ENCODE measurements at regions not wholly inside any gene's neighbourhood (a gene's known extent, or its start where the extent isn't known, plus 50 kb on each side); places are given as distances from the start of the nearest gene placed in this dataset.

DNA sequence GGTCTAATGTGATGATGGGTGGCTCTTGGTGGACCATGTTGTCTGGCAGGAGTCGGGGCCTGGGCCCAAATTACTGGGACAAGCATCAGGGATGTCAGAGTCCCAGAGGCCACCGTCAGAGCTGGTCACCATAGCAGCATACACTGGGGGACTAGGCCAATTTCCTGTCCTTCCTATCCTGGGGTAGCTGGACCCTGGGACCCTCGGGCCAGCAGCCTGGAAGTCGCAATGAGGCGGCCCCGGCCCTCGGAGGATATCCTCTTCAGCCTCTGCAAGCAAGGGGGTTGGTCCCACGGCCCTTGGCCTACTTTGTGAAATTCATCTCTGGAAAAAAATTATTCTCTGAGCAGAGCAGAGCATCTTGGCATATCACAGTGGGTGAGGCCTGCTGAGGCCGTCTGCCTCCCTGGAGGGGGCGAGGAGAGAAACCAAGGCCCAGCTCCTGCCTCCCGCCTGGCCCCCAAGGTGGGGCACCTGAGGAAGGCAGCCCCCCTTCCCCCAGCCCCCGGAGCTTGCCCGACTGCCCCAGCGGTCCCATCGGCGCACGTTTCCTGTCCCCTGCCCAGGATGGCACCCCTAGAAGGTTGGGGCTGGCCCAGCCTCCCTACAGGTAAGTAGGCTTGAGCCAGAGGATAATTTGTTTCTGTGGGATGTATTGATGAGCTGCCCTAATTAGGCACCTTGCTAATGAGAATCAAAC is 135.0 kb upstream of the MYL2 start:
- Mint-ChIP-seq H3K4me3 (no peak overlapping the region), H3K36me3 (peaks cover 17% of the 10 kb centered on the region), H3K9me3 (peaks cover 19% of the 10 kb centered on the region), H3K27me3 (no peaks in the 10 kb centered on the region), H3K27ac (peak overlapping the region; percentile 99), H3K4me1 (peaks cover 20% of the 10 kb centered on the region)
- DNase-seq (no peak), ATAC-seq (ENCODE audit: low read depth) (no peak)
- POLR2A ChIA-PET = no interaction called here

DNA sequence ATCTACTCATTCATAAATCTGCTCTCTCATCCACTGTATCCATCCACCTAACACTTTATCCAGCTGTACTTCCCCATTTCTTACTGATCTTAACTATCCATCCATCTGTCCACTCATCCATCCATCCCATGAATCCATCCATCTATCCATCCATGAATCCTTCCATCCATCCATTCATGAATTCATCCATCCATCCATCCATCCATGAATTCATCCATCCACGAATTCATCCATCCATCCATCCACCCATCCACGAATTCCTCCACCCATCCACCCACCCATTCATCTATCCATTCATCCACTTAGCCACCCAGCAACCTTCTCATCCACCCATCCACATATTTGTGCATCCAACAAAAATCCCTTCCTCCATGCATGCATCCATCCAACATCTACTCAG is 128.6 kb upstream of the MYL2 start:
- Mint-ChIP-seq H3K9me3 (no peaks in the 10 kb centered on the region), H3K36me3 (no peaks in the 10 kb centered on the region), H3K4me1 (no peaks in the 10 kb centered on the region), H3K27ac (no peak overlapping the region), H3K27me3 (no peaks in the 10 kb centered on the region), H3K4me3 (no peak overlapping the region)
- ATAC-seq (ENCODE audit: low read depth) (no peak), DNase-seq (no peak)
- POLR2A ChIA-PET = no interaction called here

DNA sequence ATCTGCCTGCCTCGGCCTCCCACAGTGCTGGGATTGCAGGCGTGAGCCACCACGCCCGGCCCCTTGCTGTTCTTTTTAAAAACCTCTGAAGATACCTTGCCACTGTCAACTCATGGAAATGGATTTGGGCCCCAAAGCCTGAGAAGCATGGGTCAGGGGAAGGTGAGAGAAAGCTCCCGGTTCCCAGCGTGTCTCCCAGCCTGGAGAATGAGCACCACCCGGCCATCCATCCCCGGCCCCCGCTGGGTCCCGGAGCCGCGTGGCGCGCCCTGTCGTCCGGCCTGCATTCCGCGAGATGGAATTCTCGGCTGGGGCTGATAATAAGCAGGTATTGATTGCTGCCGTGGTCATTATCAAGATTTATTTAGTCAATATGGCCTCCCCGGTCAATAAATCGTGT is 126.5 kb upstream of the MYL2 start:
- Mint-ChIP-seq H3K27ac (no peak overlapping the region), H3K36me3 (no peaks in the 10 kb centered on the region), H3K27me3 (peaks cover 4% of the 10 kb centered on the region), H3K4me3 (no peak overlapping the region), H3K9me3 (no peaks in the 10 kb centered on the region), H3K4me1 (no peaks in the 10 kb centered on the region)
- POLR2A ChIA-PET = no interaction called here
- DNase-seq (no peak), ATAC-seq (ENCODE audit: low read depth) (no peak)

DNA sequence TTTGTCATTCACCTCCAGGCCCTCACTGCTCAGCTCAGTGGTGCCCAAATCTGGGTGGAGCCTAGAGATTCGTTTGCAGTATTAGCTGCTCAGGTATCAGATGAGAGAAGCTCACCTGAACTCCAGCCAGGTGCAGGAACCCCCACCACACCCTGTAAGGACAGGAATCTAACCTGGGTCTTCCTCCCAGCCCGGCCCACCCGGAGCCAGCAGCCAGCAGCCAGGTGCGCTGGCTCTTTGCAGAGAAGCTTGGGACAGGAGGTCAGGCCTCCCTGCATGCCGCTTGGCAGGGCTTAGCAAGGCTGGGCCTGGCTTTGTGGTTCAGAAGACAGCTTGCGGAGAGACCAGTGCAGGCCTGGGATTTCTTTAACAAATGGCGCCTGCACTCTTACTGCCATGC is 125.6 kb upstream of the MYL2 start:
- no peak for ATAC-seq (ENCODE audit: low read depth)
- Mint-ChIP-seq H3K36me3 (no peaks in the 10 kb centered on the region), H3K4me3 (no peak overlapping the region), H3K9me3 (no peaks in the 10 kb centered on the region), H3K27ac (no peak overlapping the region), H3K27me3 (peaks cover 4% of the 10 kb centered on the region), H3K4me1 (no peaks in the 10 kb centered on the region)
- POLR2A ChIA-PET = no interaction called here
- no peak for DNase-seq

DNA sequence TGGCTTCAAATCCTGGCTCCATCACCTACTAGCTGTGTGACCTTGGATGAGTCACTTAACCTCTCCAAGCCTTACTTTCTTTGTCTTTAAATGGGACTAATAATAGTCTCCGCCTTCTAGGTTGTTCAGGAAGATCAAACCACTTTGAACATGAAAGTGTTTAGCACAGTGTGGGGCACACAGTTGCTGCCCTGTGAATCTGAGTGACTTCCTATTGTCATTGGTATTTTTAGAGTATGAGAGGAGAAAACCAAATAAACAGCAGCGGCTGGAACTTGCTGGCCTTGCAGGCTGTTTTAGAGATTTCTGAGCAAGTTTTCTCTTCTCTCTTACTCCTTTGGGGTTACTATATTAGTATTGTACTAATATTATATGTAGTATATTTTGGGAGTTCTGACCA is 120.7 kb upstream of the MYL2 start:
- Mint-ChIP-seq H3K36me3 (no peaks in the 10 kb centered on the region), H3K9me3 (no peaks in the 10 kb centered on the region), H3K4me3 (no peak overlapping the region), H3K27me3 (peaks cover 38% of the 10 kb centered on the region), H3K27ac (no peak overlapping the region), H3K4me1 (peaks cover 3% of the 10 kb centered on the region)
- POLR2A ChIA-PET = no interaction called here
- no peak for DNase-seq
- ATAC-seq (ENCODE audit: low read depth) = no peak

DNA sequence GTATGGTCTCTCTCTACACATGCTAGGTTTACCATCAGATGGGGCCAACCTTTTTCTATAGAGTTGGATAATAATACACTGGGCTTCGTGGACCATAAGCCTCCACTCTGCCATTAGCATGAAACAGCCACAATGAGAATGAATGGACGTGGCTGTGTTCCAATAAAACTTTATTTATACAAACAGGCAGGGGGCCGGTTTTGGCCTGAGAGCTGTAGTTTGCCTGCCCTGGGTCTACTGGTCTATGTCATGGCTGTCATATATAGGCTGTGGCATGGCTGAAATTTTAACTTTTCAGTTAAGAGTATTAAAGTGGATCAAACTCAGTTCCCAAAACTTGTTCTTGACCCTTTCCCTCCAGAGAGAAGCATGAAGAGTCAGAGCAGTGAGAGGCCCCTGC is 120.3 kb upstream of the MYL2 start:
- DNase-seq = no peak
- Mint-ChIP-seq H3K27ac (no peak overlapping the region), H3K4me1 (peaks cover 5% of the 10 kb centered on the region), H3K9me3 (no peaks in the 10 kb centered on the region), H3K36me3 (no peaks in the 10 kb centered on the region), H3K27me3 (peaks cover 42% of the 10 kb centered on the region), H3K4me3 (no peak overlapping the region)
- no peak for ATAC-seq (ENCODE audit: low read depth)
- POLR2A ChIA-PET = no interaction called here

DNA sequence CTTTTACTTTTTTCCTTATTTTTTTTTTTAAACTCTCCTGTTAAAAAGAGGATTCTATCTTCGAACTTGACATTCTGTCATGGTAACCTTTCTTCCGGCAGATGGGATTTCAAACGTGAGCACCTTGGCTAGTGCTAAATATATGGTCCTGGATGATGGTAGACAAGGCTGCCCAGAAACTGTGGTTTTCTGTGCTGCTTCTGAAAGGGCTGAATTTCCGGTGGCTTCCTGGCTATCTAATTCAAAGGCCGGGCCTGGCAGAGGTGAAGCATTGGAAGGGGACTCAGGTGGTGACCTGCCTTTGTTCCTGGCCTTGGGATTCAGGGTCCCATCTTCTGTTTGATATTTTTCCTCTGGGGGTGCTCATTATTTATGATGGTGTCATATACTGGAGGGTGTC is 118.6 kb upstream of the MYL2 start:
- Mint-ChIP-seq H3K9me3 (no peaks in the 10 kb centered on the region), H3K36me3 (no peaks in the 10 kb centered on the region), H3K4me1 (peaks cover 11% of the 10 kb centered on the region), H3K27me3 (peaks cover 51% of the 10 kb centered on the region), H3K4me3 (no peak overlapping the region), H3K27ac (no peak overlapping the region)
- POLR2A ChIA-PET = no interaction called here
- DNase-seq = no peak
- ATAC-seq (ENCODE audit: low read depth) = no peak

DNA sequence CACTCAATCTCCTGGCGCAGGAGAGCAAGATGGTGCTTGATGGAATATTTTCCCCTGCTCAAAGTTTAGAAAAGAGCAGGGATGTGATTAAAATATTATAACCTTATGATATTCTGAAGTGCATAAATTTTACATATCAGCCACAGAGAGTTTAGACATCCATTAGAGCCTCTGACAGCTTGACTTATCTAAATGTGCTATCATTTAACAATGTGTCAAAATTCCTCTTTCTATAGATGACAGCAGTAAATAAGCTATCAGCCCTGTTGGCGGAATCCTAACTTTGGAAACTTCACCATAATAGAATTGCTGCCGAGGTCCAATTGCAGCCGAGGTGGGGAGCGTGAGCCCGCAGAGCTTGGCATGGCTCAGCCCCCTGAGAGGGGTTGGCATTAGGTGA is 117.7 kb upstream of the MYL2 start:
- DNase-seq (no peak), ATAC-seq (ENCODE audit: low read depth) (no peak)
- Mint-ChIP-seq H3K27ac (no peak overlapping the region), H3K27me3 (peaks cover 51% of the 10 kb centered on the region), H3K9me3 (no peaks in the 10 kb centered on the region), H3K4me1 (peaks cover 11% of the 10 kb centered on the region), H3K36me3 (no peaks in the 10 kb centered on the region), H3K4me3 (no peak overlapping the region)
- POLR2A ChIA-PET = no interaction called here

DNA sequence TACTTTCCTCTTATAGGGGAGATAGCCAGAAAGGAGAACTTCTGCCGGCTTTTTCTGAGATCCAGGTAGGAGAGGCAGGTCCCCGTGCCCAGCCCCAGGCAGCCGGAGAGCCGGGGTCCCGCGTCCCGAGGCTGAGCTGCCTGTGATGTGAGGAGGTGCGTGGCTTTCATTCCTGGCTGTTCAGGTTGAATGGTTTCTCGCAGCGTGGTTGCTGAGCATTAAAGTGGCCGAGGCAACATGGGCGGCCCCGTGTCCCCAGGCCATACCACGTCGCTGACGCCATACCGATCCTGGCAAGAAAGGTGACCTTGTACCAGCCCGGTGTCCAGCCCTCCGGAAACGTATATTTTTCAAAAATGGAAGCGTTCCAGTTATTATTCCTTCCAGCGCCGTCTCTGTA is 116.7 kb upstream of the MYL2 start:
- H3K36me3 Mint-ChIP-seq = no peaks in the 10 kb centered on the region
- H3K27me3 Mint-ChIP-seq = peaks cover 60% of the 10 kb centered on the region
- POLR2A ChIA-PET = no interaction called here
- no peak for DNase-seq
- peaks cover 12% of the 10 kb centered on the region for H3K4me1 Mint-ChIP-seq
- H3K9me3 Mint-ChIP-seq = no peaks in the 10 kb centered on the region
- H3K27ac Mint-ChIP-seq = no peak overlapping the region
- peak overlapping the region; percentile 42 for H3K4me3 Mint-ChIP-seq
- no peak for ATAC-seq (ENCODE audit: low read depth)

DNA sequence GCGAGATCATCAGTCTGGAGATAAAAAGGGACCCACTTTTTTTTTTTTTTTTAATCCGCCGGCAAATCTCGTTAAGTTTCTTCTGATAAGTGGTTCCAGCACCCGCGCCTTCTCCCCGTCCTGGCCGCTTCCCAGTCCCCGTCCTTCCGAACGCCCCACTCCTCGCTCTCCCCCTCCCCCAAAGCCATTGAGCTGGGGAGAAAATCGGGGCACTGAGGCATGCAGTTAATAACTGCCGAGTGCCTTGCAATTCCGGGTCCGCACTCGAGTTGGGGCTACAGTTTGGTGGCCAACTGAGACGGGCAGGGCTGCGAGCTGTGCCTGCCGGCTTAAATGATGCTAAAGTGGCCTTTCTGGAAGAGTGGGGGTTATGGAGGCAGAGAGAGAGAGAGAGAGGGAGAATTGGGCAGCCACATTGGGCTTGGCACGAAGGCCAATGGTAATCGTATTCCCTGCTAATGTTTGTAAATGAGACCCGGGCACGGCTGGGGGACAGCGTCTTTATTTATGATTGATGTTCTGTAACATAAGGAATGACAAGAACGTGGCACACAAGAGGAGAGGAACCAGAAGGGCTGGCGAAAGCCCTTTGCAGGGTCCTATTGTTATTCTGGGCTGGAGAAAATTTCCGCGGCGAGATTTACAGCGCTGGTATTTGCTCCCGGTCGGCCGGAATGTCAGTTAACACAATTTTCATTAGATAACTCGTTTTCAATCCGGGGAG is 115.4 kb upstream of the MYL2 start:
- POLR2A ChIA-PET = no interaction called here
- H3K9me3 Mint-ChIP-seq = no peaks in the 10 kb centered on the region
- peaks cover 12% of the 10 kb centered on the region for H3K4me1 Mint-ChIP-seq
- H3K27me3 Mint-ChIP-seq = peaks cover 73% of the 10 kb centered on the region
- no peaks in the 10 kb centered on the region for H3K36me3 Mint-ChIP-seq
- peak overlapping the region; percentile 63 for H3K4me3 Mint-ChIP-seq
- ATAC-seq (ENCODE audit: low read depth) = no peak
- DNase-seq = no peak
- H3K27ac Mint-ChIP-seq = no peak overlapping the region

DNA sequence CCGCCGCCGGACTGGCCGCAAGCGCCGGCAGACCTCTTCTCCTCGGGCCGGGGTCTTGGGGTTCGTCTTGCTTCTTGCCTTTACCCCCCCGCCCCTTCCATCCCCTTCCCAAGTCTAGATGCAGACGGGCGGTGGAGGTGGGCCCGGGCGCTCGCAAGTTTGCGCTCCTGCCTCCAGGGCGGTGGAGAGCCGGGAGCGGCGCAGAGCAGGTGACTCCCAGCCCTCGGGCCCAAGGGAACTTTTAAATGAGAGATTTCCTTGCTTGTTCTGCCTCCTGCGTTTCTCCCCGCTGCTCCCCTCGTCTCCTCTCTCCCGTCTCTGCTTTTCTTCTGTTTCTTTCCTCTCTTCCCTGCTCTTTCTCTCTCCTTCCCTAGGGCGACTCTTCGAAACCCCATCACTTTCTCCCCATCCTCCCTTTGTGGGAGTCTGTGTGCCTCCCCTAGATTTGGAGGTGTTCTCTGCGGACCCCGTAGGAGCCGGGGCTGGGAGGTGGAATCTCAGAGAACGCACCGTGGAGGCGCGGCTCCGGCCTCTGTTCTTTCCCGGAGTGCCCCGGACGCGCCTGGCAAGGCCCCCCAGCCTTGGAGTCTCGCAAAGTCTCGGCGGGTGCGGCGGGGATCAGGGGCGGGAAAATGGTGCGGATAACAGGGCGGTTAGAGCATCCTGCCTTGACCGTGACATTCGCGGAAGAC is 114.7 kb upstream of the MYL2 start:
- Mint-ChIP-seq H3K27ac (peak overlapping the region; percentile 13), H3K27me3 (peaks cover 78% of the 10 kb centered on the region), H3K4me3 (peak overlapping the region; percentile 63), H3K36me3 (no peaks in the 10 kb centered on the region), H3K4me1 (peaks cover 12% of the 10 kb centered on the region), H3K9me3 (no peaks in the 10 kb centered on the region)
- no peak for ATAC-seq (ENCODE audit: low read depth)
- peak; percentile 45 for DNase-seq
- POLR2A ChIA-PET = interaction anchor here (0.7 kb wide), 1 partner anchor 275 kb away, joined by 3 read pairs; no protein-coding TSS in a partner anchor

DNA sequence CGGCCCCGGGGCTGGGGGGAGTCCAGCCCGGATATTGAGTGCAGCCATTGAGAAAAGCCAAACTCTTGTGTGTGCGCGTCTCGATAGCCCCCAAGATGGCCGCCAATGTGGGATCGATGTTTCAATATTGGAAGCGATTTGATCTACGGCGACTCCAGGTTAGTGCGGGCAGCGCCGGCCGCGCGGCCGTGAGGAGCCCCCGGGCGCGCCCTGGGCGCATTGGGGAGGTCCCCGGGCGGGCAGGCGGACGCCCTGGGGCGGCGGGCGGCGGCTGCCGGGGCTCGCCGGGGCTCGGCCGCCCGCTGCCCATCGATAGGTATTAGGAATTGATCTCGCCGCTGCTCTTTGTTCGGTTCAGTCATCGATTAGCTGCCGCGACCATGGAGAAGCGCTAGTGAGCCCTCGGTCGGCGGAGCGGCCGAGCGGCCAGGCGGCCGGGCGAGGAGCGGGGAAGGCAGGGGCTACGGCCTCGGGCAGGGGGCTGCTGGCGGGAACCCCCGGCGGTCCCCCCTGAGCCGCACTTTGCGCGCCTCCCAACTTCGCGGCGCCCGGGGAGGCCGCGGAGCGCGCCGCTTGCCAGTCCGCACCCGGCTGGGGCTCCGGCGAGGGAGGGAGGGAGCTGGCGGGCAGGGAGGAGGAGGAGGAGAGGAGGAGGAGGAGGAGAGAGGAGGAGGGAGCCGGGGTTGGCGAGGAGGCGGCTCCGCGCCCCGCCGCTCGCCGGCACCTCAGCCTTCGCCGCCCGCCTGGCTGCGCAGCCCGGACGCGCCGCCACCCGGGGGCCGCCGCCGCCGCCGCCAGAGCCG is 113.9 kb upstream of the MYL2 start, which contains the start of gene CUX2:
Gene CUX2 (plus strand): TSS at position 83 of the 803 bp plus-strand sequence.
- POLR2A ChIA-PET = interaction anchor here (0.7 kb wide), 1 partner anchor 274 kb away, joined by 3 read pairs; no protein-coding TSS in a partner anchor
- DNase-seq (no peak), ATAC-seq (ENCODE audit: low read depth) (peak; percentile 33)
- Mint-ChIP-seq H3K9me3 (no peaks in the 10 kb centered on the region), H3K4me3 (peak within 1 kb of the TSS; percentile 63), H3K27ac (peak within 1 kb of the TSS; percentile 13), H3K4me1 (peaks cover 12% of the 10 kb centered on the region), H3K36me3 (no peaks in the 10 kb centered on the region), H3K27me3 (peaks cover 74% of the 10 kb centered on the region)

Data from activated naive CD8-positive, alpha-beta T cell treated with anti-CD3 and anti-CD28 coated beads, Interleukin-2, amount 10 ng/mL, durations not matched to agents 7 days and 5 days (primary cell).